NCI-H1694 (cell line): ENCODE measurements at regions not wholly inside any gene's neighbourhood (a gene's known extent, or its start where the extent isn't known, plus 50 kb on each side); places are given as distances from the start of the nearest gene placed in this dataset.
"Not testable (repeated sequence)": the region's sequence is repeated elsewhere in the genome, so short reads cannot be mapped to it uniquely, and the experiment has no call there.

Experiments used
- DNase-seq: peaks from one replicate; lab custom pipeline; 2025; lab: John Stamatoyannopoulos, UW

GRCh38 chr6:12546410-12547002 is 170.1 kb upstream of the PHACTR1 start:
- no peak for DNase-seq

DNA sequence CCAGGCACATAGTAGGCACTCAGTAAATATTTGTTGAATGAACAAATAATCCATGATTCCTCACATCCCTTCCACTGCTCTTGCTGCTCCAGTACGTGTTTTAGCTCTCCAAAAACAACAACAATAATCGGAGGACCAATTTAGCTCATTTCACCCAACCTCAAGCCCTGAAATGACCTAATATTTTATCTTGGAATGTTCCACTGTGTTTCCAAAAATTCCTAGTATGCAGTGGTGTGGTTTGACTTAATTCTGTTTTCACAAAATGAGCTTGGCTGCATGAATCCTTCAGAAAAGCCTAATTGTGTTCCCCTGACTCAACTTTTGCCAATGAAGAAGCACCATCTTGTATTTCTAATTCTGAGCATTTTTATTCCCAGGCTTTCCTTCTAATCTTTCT is 168.0 kb upstream of the PHACTR1 start:
- no peak for DNase-seq

DNA sequence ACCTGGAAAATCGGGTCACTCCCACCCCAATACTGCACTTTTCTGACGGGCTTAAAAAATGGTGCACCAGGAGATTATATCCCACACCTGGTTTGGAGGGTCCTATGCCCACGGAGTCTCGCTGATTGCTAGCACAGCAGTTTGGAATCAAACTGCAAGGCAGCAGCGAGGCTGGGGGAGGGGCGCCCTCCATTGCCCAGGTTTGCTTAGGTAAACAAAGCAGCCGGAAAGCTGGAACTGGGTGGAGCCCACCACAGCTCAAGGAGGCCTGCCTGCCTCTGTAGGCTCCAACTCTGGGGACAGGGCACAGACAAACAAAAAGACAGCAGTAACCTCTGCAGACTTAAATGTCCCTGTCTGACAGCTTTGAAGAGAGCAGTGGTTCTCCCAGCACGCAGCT is 167.1 kb upstream of the PHACTR1 start:
- DNase-seq = not testable (repeated sequence)

GRCh38 chr6:12554820-12555219 is 161.7 kb upstream of the PHACTR1 start:
- DNase-seq = not testable (repeated sequence)

DNA sequence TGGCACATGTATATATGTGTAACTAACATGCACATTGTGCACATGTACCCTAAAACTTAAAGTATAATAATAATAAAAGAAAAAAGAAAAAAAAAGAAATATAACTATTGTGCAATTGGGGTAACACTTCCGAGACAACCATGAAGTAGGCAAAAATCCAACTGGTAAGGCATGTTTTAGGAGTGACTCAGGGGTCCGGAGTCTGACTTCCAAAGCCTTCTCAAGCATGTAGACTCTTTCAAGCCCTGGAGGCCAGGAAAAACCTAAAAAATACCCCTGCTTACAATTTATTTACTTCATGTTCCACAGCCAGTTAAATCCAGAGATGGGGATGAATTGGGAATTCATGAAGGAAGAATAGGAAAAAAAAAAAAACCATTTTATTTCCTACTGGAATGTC is 161.3 kb upstream of the PHACTR1 start:
- DNase-seq = no peak

GRCh38 chr6:12555781-12556180 is 160.8 kb upstream of the PHACTR1 start:
- DNase-seq = no peak

DNA sequence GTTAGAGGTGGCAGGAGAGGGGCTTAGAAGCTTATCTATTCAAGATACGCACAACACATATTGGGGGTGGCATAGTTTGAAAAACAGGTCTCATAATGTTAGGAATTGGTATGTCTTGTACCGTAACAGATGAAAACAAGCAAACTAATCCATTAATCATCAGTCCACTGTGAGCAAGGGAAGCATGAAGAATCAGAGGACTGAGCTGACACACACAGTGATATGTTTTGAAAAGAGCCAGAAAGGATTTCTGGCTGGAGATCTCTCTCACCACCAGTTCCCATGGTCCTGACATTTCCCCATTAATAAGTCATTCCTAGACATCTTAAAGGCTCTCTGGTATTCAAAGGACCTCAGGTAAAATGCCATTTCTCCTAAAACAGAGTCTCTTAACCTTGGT is 158.8 kb upstream of the PHACTR1 start:
- no peak for DNase-seq

GRCh38 chr6:12560315-12560714 is 156.3 kb upstream of the PHACTR1 start:
- no peak for DNase-seq

DNA sequence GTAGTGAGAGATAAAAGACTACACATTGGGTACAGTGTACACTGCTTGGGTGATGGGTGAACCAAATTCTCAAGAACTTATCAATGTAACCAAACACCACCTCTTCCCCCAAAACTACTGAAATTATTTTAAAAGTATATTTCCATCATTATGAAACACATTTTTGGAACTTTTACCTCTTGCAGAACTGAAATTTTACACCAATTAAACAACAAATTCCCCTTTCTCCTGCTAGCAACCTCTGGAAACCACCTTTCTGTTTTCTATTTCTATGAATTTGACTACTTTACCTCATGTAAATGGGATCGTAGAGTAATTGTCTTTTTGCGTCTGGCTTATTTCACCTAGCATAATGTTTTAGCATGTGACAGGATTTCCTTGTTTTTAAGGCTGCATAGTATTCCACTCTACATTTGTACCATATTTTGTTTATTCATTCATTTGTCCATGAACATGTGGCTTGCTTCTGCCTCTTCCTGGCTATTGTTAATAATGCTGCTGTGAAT is 149.9 kb upstream of the PHACTR1 start:
- DNase-seq = no peak

GRCh38 chr6:12567682-12568081 is 148.9 kb upstream of the PHACTR1 start:
- no peak for DNase-seq

- no peak for DNase-seq
Measured at GRCh38 chr6:12569646-12570045, 146.9 kb upstream of the PHACTR1 start.

DNA sequence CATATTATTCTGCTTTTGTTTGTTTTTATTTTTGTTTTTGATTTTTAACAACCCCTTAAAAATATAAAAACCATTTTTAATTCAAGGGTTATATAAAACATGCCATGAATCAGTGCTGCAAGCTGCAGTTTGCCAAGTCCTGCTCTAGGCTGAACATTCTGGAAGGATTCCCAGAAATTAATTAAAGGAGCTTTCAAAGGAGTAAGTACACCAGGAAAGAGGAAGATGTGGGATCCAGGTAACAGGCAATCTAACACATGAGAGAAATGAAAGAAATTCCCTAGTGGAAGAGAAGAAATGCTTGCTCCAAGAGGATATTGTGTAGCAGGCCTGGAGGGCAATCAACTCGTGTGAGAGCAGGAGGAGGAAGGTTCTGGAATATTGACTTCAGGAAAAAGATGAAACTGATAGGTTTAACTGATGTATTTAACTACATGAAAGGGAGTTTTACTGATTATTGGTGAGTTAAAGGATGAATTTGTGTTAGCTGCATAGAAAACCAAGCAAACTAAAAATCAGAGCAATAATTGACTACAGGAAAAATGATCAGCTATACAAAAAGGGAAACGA is 146.0 kb upstream of the PHACTR1 start:
- no peak for DNase-seq

DNA sequence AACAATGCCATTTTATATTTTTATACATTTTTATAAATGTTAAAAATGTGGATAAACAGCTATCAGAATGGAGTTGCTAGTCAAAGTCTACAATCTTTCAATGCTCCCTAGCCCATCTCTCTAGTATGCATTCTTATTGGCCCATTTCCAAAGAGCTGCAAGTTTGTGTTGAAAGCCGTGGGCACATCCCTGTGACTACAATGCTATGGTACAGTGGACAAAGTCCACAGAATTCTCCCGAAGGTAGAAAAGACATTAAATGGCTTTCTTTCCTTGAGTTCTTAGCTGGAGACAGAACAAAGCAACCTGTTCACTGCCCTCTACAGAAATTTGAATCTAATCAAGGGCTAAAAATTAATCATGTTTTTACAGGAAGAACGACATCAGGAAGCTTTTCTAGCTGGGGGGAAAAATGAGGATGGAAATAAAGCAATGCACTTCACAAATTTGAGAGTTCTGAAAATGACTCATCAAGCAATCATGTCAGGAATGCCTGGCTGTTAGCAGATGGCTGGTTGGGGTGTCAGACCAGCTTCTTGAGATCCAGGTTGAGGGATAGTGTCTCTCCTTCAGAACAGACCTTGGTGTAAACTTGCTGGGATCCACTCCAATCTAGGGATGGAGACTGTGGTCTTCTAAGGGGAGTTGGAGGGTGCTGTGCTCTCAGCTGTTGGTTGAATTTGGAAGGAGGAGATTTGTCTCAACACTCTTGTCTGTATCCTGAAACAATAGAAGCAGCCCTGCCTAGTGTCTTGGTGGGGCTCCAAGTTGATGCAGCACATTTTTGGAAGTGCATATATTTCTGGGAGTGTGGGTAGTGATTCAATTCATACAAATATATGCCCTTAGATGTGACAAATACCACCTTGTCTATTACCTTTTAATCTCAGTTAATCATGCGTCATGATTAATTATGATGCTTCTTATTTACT is 143.4 kb upstream of the PHACTR1 start:
- no peak for DNase-seq

DNA sequence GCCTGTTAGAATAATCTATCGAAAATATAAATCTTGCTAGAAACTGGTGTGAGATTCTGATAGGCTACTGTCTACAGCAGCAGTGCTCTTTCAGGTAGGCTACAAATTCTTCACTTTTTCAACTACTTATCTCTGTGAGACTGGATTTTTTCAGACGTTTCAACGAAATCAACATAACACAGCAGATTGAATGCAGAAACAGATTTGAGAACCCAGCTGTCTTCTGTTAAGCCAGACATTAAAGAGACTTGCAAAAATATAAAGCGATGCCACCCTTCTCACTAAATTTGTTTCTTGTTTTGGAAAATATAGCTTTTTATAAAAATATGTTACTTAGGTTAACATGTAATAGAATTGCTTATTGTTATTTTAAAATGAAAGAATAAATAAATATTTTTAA is 140.6 kb upstream of the PHACTR1 start:
- DNase-seq = no peak

- no peak for DNase-seq
Measured at GRCh38 chr6:12576389-12576788, 140.2 kb upstream of the PHACTR1 start.

DNA sequence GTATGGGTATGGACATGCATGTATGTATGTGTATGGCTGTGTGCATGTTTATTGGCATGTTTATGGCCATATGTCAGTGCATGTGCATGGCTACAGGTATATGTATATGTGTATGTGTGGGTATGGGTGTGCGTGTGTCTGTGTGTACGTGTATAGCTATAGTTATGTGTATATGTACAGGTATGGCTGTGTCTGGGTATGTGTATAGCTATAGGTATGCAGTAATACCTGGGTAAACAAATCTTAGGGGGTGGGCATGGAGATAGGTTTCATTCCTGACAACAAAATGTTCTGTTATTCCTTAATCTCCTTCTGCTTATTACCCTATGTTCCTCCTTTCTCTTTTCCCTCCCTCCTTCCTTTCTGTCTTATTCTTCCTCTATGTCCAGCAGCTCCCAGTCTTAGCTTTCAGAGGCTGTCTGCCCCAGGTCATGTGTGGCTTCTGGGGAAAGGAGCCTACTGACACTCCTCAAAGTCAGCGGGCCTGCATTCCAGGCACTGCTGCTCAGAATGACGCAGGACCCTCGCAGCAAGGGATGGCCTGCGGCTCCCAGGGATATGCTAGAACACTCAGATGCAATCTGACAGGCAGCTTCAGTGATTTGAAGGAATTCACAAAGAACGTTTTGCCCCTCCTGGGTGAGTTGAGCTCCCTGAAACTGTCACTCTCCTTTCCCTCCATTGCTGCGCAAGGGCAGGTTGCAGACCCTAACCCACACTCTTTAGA is 139.3 kb upstream of the PHACTR1 start:
- no peak for DNase-seq

DNA sequence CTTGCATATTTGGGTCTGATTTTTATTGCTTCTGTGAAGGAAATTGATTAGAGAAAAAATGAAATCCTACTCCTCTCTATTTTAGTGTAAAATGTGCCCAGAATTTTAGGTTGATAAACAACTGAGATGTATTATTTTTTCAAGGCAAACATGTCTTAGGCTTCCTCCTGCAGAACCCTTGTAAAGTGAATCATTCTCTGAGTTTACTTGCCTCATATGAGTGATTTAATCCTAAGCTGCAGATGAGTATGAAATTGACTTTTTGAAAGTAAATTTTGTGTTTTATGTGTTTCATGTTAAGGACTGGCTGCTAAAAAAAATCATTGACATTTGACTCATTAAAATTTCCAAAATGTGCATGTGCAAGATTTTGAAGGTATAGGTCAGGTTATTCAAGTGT is 138.5 kb upstream of the PHACTR1 start:
- DNase-seq = no peak

DNA sequence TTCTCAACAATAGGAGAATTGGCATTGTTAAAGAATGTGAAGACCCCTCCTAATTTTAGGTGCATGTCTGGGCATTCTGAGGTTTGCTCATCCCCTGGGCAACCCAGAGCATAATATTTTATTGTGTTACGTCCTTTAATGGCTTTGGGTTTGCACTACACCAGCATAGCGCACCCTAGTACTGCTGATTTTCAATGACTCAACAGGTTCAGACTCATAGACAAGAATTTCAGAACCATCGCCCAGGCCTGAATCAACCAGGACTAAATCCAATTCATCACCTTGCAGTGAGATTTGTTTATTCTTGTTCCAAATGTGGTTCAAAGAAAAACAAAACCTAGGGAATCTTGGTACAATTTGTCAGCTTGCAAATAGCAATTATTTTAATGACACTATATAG is 137.8 kb upstream of the PHACTR1 start:
- no peak for DNase-seq

- no peak for DNase-seq
Measured at GRCh38 chr6:12580290-12580689, 136.3 kb upstream of the PHACTR1 start.

- DNase-seq = no peak
Measured at GRCh38 chr6:12582421-12583110, 134.0 kb upstream of the PHACTR1 start.

GRCh38 chr6:12584631-12585405 is 131.7 kb upstream of the PHACTR1 start:
- DNase-seq = no peak
